ENCODE measurements at regions not wholly inside any gene's neighbourhood (a gene's known extent, or its start where the extent isn't known, plus 50 kb on each side); places are given as distances from the start of the nearest gene placed in this dataset.

DNA sequence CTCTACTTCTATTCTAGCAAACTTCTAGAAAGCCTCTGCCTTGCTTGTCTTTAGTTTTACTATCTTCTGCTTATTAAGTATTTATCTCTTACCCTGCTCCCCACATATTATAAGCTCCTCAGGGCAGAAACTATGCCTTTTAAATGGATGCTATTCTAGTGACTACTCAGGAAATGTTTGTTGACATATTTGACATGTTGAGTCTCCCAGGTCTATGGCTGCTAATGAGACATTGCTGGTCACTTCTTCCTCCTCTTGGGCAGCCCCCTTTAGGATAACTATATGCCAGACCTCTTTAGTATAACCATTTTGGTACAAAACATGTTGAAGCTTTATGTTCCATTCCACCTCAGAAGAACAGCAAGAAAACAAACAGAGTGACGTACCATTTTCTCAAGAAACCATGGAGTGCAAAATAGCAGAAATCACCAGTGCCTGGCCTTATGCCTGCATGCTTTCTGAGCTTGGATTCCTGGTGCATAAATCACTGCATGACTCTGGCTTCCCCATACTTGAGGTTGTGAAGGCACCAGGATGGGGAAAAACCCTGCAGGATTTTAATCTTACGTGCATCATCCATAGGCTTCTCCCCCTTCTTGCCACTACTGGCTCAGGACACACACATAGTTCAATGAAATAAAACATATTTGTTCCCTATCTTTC, 202.6 kb downstream of the TMX1 start:
- Histone ChIP-seq H3K4me3 (replicated peaks; ENCODE audit: low read depth, low read length) (no peak overlapping the region), H3K27me3 (replicated peaks; ENCODE audit: control insufficient read depth, insufficient read depth, low read length) (no peaks in the 10 kb centered on the region; the same call in 1 of the 2 replicates), H3K36me3 (ENCODE audit: control insufficient read depth, insufficient read depth, low read length) (no peaks in the 10 kb centered on the region)
- no peak for DNase-seq (ENCODE audit: extremely low read depth, insufficient read length)
- TF ChIP-seq, protein P1, sequence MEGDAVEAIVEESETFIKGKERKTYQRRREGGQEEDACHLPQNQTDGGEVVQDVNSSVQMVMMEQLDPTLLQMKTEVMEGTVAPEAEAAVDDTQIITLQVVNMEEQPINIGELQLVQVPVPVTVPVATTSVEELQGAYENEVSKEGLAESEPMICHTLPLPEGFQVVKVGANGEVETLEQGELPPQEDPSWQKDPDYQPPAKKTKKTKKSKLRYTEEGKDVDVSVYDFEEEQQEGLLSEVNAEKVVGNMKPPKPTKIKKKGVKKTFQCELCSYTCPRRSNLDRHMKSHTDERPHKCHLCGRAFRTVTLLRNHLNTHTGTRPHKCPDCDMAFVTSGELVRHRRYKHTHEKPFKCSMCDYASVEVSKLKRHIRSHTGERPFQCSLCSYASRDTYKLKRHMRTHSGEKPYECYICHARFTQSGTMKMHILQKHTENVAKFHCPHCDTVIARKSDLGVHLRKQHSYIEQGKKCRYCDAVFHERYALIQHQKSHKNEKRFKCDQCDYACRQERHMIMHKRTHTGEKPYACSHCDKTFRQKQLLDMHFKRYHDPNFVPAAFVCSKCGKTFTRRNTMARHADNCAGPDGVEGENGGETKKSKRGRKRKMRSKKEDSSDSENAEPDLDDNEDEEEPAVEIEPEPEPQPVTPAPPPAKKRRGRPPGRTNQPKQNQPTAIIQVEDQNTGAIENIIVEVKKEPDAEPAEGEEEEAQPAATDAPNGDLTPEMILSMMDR (IDR thresholded peaks at IDR 0.05; ENCODE audit: insufficient read depth, low read length, poor library complexity, severe bottlenecking), result no peak

DNA sequence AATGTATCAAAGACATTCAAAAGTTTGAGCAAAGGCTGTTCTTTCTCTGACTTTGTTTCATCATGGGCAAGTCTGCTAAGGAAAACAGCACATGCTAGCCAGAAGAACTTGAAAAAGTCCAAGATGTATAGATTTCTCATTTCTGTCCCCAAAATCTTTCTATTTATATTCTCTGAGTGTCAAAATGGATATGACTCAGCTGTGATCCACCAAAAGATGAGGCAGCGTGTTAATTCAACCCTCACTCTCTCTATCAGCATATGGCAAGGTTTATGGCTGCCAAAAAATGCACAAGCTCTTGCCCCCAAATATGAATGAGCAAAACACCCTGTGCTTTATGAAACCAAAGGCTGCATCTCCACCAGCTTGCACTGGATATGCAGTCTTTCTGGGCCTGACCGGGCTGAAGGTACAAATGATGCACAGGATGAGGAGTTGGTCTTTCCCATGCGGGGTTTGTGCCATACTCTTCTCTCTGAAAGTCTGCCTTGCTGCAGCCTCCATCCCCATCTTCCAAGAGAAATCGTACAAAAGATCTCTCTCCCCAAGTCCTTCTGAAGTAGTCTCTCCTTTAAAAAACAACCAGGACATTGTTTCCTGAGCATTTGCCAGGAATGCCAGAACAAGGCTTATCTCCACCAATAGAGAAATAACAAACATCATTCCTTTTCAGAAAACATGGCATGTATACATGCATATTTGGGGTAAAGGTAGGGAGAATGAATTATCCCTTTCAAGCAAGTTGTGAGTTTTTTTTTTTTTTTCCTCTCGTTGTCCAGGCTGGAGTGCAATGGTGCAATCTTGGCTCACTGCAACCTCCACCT, 203.4 kb downstream of the TMX1 start:
- no peak for DNase-seq (ENCODE audit: extremely low read depth, insufficient read length)
- TF ChIP-seq, protein P1 (IDR thresholded peaks at IDR 0.05; ENCODE audit: insufficient read depth, low read length, poor library complexity, severe bottlenecking), result no peak
- Histone ChIP-seq H3K4me3 (replicated peaks; ENCODE audit: low read depth, low read length) (no peak overlapping the region), H3K36me3 (ENCODE audit: control insufficient read depth, insufficient read depth, low read length) (no peaks in the 10 kb centered on the region), H3K27me3 (replicated peaks; ENCODE audit: control insufficient read depth, insufficient read depth, low read length) (no peaks in the 10 kb centered on the region; the same call in 1 of the 2 replicates)

DNA sequence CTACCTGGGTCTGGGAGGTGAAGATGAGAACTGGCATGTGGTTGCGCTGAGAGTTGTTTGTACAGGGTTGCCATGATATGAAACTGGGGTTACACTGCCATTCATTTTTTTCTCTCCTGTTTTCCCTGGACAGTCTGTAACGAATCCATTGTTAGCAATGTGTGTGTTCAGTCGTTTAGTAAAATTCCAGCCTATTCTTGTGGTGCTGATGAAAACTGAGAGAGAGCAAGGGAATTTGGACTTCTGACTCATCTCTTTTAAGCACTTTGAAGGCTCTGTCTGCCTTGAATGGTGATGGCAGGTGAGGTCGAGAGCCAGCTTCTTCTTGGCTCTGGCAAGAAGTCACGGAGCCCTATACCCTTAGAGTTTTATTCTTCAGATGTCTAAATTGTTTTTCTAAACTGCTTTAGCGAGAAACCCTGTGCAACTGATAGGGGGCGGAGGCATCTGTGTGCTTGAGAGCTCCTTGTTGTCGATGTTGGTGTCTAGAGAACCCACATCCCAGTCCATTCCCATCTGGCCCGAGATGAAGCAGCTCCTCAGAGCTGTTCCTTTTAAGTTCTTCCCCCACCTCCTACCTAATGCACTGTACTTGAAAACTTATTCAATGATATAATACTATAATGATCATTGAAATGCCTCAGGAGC, 204.4 kb downstream of the TMX1 start:
- H3K4me3 ChIP-seq (replicated peaks; ENCODE audit: low read depth, low read length), result no peak overlapping the region
- DNase-seq (ENCODE audit: extremely low read depth, insufficient read length), result no peak
- TF ChIP-seq, protein P1 (IDR thresholded peaks at IDR 0.05; ENCODE audit: insufficient read depth, low read length, poor library complexity, severe bottlenecking), result no peak
- H3K36me3 ChIP-seq (ENCODE audit: control insufficient read depth, insufficient read depth, low read length), result no peaks in the 10 kb centered on the region
- H3K27me3 ChIP-seq (replicated peaks; ENCODE audit: control insufficient read depth, insufficient read depth, low read length), result no peaks in the 10 kb centered on the region; the same call in 1 of the 2 replicates

DNA sequence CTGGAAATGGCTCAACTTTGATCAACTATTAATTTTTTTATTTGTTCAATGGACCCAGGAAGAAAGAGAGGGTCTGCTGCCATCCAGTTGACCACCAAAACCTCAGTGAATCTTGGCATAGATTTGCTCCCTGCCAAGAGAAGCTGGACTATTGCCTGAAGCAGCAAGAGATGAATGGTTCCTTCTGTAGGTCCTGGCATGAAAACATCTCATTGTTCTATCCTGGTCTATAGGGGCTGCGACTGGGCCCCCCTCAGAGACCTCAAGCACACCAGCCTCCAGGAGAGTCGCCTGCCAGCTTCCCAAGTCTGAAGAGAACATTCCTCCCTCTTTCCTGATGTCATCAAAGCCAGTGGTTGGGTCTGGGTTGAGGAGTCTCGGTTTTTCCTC, 204.9 kb downstream of the TMX1 start:
- TF ChIP-seq, protein P1 (IDR thresholded peaks at IDR 0.05; ENCODE audit: insufficient read depth, low read length, poor library complexity, severe bottlenecking), result no peak
- no peaks in the 10 kb centered on the region; the same call in 1 of the 2 replicates for H3K27me3 ChIP-seq (replicated peaks; ENCODE audit: control insufficient read depth, insufficient read depth, low read length)
- H3K36me3 ChIP-seq (ENCODE audit: control insufficient read depth, insufficient read depth, low read length), result no peaks in the 10 kb centered on the region
- H3K4me3 ChIP-seq (replicated peaks; ENCODE audit: low read depth, low read length), result no peak overlapping the region
- DNase-seq (ENCODE audit: extremely low read depth, insufficient read length), result no peak

DNA sequence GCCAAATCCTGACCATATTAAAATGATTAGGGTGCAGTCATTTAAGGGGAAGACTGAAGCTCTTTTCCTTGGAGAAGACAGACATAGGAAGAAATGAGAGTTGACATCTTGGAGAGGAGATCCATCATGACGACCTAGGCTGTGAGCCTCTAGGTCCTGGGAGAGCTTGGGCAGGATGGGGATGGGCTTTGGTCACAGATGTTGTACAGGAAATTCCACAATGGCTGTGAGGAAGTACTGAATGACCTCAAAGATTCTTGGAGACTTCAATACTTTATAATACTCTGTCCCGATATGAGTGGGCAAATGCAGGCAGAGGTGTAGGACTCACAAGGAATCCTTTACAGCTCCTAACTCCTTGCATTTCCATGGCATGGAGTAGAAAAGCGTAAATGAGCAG, 204.9 kb upstream of the FRMD6 start:
- H3K36me3 ChIP-seq (ENCODE audit: control insufficient read depth, insufficient read depth, low read length), result no peaks in the 10 kb centered on the region
- no peak for DNase-seq (ENCODE audit: extremely low read depth, insufficient read length)
- no peak overlapping the region for H3K4me3 ChIP-seq (replicated peaks; ENCODE audit: low read depth, low read length)
- no peaks in the 10 kb centered on the region; the same call in 1 of the 2 replicates for H3K27me3 ChIP-seq (replicated peaks; ENCODE audit: control insufficient read depth, insufficient read depth, low read length)
- TF ChIP-seq, protein P1 (IDR thresholded peaks at IDR 0.05; ENCODE audit: insufficient read depth, low read length, poor library complexity, severe bottlenecking), result no peak

Measured in GM06990 (cell line).